GM18907 (cell line): ENCODE measurements at regions not wholly inside any gene's neighbourhood (a gene's known extent, or its start where the extent isn't known, plus 50 kb on each side); places are given as distances from the start of the nearest gene placed in this dataset.
"Not testable (repeated sequence)": the region's sequence is repeated elsewhere in the genome, so short reads cannot be mapped to it uniquely, and the experiment has no call there.

Source experiments
- ATAC-seq: cut with Tn5 transposase; IDR thresholded peaks from one replicate; pipeline ENCODE4 v1.9.1; 2021; ENCODE audit warnings: mild to moderate bottlenecking, moderate library complexity; ENCODE audit not compliant: unreplicated experiment

DNA sequence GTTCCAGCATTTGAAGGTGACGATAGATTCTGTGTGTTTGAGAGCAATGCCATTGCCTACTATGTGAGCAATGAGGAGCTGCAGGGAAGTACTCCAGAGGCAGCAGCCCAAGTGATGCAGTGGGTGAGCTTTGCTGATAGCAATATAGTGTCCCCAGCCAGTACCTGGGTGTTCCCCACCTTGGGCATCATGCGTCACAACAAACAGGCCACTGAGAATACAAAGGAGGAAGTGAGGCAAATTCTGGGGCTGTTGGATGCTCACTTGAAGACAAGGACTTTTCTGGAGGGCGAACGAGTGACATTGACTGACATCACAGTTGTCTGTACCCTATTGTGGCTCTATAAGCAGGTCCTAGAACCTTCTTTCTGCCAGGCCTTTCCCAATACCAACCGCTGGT lies 142.0 kb downstream of the PLS3 start:
- no peak for ATAC-seq

DNA sequence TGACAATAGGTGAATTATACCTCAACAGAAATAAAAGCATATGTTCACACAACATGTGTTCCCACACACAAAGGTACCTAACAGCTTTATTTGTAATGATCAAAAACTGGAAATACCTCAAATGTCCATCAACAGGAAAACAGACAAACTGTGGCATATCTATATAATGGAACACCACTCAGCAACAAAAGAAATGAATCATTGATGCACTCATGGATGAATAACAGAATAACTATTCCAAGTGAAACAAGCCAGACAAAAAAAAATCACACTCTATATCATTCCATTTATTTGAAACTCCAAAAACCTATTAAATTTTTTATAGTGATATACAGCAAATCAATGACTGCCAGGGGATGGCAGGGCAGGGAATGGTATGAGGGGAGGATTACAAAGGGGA lies 148.1 kb downstream of the PLS3 start:
- ATAC-seq = no peak

DNA sequence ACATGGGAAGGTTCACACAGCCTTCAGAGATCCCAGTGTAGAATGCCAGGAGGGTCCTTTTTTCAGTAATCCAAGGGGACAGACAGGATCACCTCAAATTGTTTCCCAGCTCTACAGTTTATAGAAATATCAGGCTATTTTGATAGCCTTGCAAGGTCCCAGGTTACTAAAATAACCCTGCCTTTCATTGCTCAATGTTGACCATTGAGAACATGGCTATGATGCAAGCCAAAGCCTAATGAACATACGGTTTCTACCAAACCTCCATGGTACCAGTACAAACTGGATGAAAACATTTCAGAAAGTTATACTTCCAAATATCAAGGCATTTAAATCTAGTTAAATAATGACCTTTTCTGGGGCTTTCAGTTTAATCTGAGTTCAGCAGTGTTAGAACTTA lies 151.5 kb downstream of the PLS3 start:
- no peak for ATAC-seq

DNA sequence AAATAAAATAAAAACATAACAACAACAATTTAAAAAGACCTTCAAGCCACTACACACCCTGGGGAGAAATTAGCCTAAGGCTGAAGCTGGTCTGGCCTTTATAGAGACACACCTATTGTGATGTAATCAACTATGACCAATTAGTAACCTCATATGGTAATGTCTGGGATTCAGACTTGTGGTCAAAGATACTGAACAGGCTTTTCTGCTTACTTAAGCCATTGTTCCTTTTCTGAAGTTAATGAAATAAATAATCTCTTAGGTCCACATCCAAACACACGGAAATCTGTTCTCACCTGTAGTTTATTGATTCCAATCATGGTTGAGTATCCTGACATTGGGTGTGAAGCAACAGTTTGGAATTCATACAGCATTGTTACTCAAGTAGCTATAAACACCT lies 152.5 kb downstream of the PLS3 start:
- ATAC-seq = no peak

GRCh38 chrX:115719171-115719570 lies 158.2 kb downstream of the PLS3 start:
- ATAC-seq = no peak

DNA sequence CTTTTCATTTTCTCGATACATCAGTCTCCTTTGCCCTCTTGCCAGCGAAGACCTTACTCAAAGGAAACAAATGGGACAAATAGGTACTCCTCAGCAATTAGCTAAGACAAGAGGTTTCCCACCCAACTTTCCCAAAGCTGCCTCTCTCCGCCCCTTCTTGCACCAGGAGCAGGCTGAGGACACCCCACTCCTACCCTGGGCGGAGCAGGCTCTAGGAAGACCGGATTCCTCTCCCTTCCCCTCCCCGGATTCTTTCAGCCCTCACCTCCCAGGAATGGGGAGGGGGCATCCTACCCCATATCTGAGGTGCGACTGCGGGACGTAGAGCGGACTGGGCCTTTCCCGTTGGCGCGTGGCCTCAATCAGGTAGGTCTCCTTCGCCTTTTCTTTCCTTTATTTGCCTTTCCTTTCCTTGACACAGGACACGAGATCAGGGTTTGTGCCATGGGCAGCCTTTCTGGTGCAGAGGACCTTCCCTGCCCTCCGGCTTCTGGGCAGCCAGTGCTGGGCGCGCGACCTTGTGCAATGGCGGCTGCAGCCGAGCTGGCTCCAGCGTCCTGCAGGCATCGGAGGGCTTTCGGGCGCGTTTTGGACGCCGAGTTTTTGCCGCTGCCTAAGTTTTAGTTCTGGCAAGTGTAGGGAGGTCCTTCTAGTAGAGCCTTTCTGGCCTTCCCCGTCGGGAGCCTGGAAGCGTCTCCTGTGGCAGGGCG lies 161.9 kb downstream of the PLS3 start:
- ATAC-seq = not testable (repeated sequence)

DNA sequence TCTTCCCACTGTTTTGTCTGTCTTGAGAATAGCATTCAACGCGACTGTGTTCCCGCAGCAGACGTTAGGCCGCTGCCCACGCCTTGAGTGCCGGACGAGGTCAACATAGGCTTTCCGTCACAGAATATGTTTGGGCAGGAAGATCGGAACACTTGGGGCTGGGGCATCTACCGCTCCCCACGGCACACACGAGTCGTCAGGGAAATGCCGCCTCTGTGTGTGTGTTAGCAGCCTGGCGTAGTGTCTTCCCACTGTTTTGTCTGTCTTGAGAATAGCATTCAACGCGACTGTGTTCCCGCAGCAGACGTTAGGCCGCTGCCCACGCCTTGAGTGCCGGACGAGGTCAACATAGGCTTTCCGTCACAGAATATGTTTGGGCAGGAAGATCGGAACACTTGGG lies 164.4 kb downstream of the PLS3 start:
- not testable (repeated sequence) for ATAC-seq

DNA sequence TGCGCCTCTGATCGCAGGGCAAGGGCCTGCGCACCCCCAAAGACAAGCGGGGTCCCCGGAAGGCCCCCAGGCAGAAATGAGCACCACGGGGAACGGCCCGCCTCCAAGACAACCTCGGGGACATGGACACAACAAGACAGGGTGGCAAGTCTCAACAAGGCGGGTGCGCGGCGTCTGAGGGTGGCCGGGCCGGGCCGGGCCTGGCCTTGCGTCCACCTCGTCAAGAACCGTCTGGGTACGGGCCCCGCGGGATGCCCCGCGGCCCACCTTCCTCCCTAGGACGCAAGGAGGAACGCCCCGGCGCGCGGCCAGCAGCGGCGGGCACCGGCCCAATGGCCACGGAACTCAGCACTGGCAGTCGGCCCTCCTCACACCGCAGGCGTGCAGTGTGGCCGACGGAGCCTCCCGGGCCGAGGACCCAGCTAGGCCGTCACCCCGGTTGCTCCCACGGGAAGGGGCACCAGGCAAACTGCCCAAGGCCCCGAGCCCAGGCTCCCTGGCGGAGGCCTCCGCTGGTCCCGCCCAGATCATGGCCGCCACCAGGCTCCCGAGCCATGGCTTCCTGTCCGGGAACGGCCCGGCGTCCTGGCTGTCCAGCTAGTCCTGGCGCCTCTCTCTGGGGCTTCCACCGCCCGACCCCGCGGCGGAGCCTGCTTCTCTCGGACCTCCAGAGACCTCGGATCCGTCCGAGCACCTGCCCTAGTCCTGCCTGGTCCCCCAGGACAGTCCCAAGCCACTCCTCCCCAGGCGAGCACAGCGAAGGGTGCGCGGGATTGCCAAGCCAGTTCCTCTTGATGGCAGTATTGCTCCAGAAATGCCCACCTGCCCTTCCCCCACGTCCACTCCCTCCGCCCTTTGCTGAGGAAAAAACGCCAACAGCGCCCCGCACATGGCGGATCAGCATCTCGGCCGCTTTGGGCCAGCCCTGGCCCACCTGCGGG lies 167.1 kb downstream of the PLS3 start:
- ATAC-seq = peak; percentile 84

GRCh38 chrX:115732530-115732929 lies 171.6 kb downstream of the PLS3 start:
- ATAC-seq = not testable (repeated sequence)

DNA sequence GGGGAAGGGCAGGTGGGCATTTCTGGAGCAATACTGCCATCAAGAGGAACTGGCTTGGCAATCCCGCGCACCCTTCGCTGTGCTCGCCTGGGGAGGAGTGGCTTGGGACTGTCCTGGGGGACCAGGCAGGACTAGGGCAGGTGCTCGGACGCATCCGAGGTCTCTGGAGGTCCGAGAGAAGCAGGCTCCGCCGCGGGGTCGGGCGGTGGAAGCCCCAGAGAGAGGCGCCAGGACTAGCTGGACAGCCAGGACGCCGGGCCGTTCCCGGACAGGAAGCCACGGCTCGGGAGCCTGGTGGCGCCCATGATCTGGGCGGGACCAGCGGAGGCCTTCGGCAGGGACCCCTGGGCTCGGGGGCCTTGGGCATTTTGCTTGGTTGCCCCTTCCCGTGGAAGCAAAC lies 174.3 kb downstream of the PLS3 start:
- not testable (repeated sequence) for ATAC-seq
